ENCODE measurements at regions not wholly inside any gene's neighbourhood (a gene's known extent, or its start where the extent isn't known, plus 50 kb on each side); places are given as distances from the start of the nearest gene placed in this dataset.

- Histone ChIP-seq H3K79me2 (ENCODE audit: insufficient read depth, low read length) (no peaks in the 10 kb centered on the region), H4K20me1 (ENCODE audit: insufficient read depth, low read length, poor library complexity, severe bottlenecking) (no peaks in the 10 kb centered on the region), H3K36me3 (ENCODE audit: insufficient read depth, low read length) (no peaks in the 10 kb centered on the region), H3K4me3 (ENCODE audit: low read length, poor library complexity, severe bottlenecking) (no peak overlapping the region), H3F3A (ENCODE audit: low read depth) (no peaks in the 10 kb centered on the region), H3K4me1 (ENCODE audit: insufficient read depth, low read length, poor library complexity, severe bottlenecking) (no peaks in the 10 kb centered on the region), H3K9me3 (ENCODE audit: insufficient read depth, low read depth, low read length) (peaks cover 12% of the 10 kb centered on the region; the same call in 1 of the 2 replicates), H3K9me2 (replicated peaks; ENCODE audit: low read depth, low read length) (no peaks in the 10 kb centered on the region), H3K9ac (ENCODE audit: low read depth, low read length, poor library complexity, severe bottlenecking) (no peak overlapping the region), H2AFZ (ENCODE audit: low read length) (no peak overlapping the region), H3K27me3 (ENCODE audit: insufficient read depth, low read length, poor library complexity, severe bottlenecking) (no peaks in the 10 kb centered on the region), H3K4me2 (ENCODE audit: low read depth, low read length, poor library complexity, severe bottlenecking) (no peak overlapping the region)
- TF ChIP-seq CTCF (conservative IDR thresholded peaks at IDR 0.05; ENCODE audit: low read length) (no peak), EZH2phosphoT487 (IDR thresholded peaks at IDR 0.05; ENCODE audit: borderline replicate concordance) (no peak)
Measured at GRCh38 chr22:49180683-49181024, 647.0 kb downstream of the BRD1 start.

- no peak for TF ChIP-seq EZH2phosphoT487 (IDR thresholded peaks at IDR 0.05; ENCODE audit: borderline replicate concordance)
- TF ChIP-seq CTCF (conservative IDR thresholded peaks at IDR 0.05; ENCODE audit: low read length) = no peak
- Histone ChIP-seq H3K27me3 (ENCODE audit: insufficient read depth, low read length, poor library complexity, severe bottlenecking) (no peaks in the 10 kb centered on the region), H3K9me3 (ENCODE audit: insufficient read depth, low read depth, low read length) (peaks cover 11% of the 10 kb centered on the region; the same call in 1 of the 2 replicates)
Measured at GRCh38 chr22:49179886-49180682, 647.6 kb downstream of the BRD1 start.

GRCh38 chr22:49179175-49179574, 648.5 kb downstream of the BRD1 start:
- H3K4me3 ChIP-seq (ENCODE audit: low read length, poor library complexity, severe bottlenecking) = no peak overlapping the region
- H3K9ac ChIP-seq (ENCODE audit: low read depth, low read length, poor library complexity, severe bottlenecking) = no peak overlapping the region
- H3K79me2 ChIP-seq (ENCODE audit: insufficient read depth, low read length) = no peaks in the 10 kb centered on the region
- H2AFZ ChIP-seq (ENCODE audit: low read length) = no peak overlapping the region
- H3K4me2 ChIP-seq (ENCODE audit: low read depth, low read length, poor library complexity, severe bottlenecking) = no peak overlapping the region
- no peaks in the 10 kb centered on the region for H3F3A ChIP-seq (ENCODE audit: low read depth)
- H3K4me1 ChIP-seq (ENCODE audit: insufficient read depth, low read length, poor library complexity, severe bottlenecking) = no peaks in the 10 kb centered on the region
- no peaks in the 10 kb centered on the region for H3K27me3 ChIP-seq (ENCODE audit: insufficient read depth, low read length, poor library complexity, severe bottlenecking)
- no peak for TF ChIP-seq EZH2phosphoT487 (IDR thresholded peaks at IDR 0.05; ENCODE audit: borderline replicate concordance)
- no peak for TF ChIP-seq CTCF (conservative IDR thresholded peaks at IDR 0.05; ENCODE audit: low read length)
- no peaks in the 10 kb centered on the region for H3K36me3 ChIP-seq (ENCODE audit: insufficient read depth, low read length)
- no peaks in the 10 kb centered on the region for H3K9me2 ChIP-seq (replicated peaks; ENCODE audit: low read depth, low read length)
- no peaks in the 10 kb centered on the region for H4K20me1 ChIP-seq (ENCODE audit: insufficient read depth, low read length, poor library complexity, severe bottlenecking)
- peaks cover 7% of the 10 kb centered on the region; the same call in 1 of the 2 replicates for H3K9me3 ChIP-seq (ENCODE audit: insufficient read depth, low read depth, low read length)

More at GRCh38 chr22:49179886-49180682, 647.6 kb downstream of the BRD1 start:
- Histone ChIP-seq H4K20me1 (ENCODE audit: insufficient read depth, low read length, poor library complexity, severe bottlenecking) (no peaks in the 10 kb centered on the region), H3F3A (ENCODE audit: low read depth) (no peaks in the 10 kb centered on the region), H3K79me2 (ENCODE audit: insufficient read depth, low read length) (no peaks in the 10 kb centered on the region), H3K4me2 (ENCODE audit: low read depth, low read length, poor library complexity, severe bottlenecking) (no peak overlapping the region), H3K9ac (ENCODE audit: low read depth, low read length, poor library complexity, severe bottlenecking) (no peak overlapping the region), H2AFZ (ENCODE audit: low read length) (no peak overlapping the region), H3K9me2 (replicated peaks; ENCODE audit: low read depth, low read length) (no peaks in the 10 kb centered on the region), H3K36me3 (ENCODE audit: insufficient read depth, low read length) (no peaks in the 10 kb centered on the region), H3K4me1 (ENCODE audit: insufficient read depth, low read length, poor library complexity, severe bottlenecking) (no peaks in the 10 kb centered on the region), H3K4me3 (ENCODE audit: low read length, poor library complexity, severe bottlenecking) (no peak overlapping the region)
